GM13976 (cell line): ENCODE measurements at regions not wholly inside any gene's neighbourhood (a gene's known extent, or its start where the extent isn't known, plus 50 kb on each side); places are given as distances from the start of the nearest gene placed in this dataset.

Source experiments
- DNase-seq: peaks from one replicate; pipeline ENCODE4 v3.0.0; 2012; ENCODE audit warnings: low spot score
- in situ Hi-C: fragments of 300-500 bp; cut with MboI; formaldehyde crosslinking; loops from one replicate; pipeline ENCODE4 v1.12.0; 2022; ENCODE audit warnings: low sequenced_read_pairs, mixed read lengths, inconsistent platforms; ENCODE audit not compliant: unreplicated experiment
- TF ChIP-seq, protein P1 (sequence below): IDR thresholded peaks from 2 replicates; pipeline ENCODE4 v1.5.1; 2012; ENCODE audit warnings: borderline replicate concordance, mild to moderate bottlenecking; ENCODE audit not compliant: insufficient read depth; ENCODE audit errors: extremely low read depth, missing control alignments, control extremely low read depth

DNA sequence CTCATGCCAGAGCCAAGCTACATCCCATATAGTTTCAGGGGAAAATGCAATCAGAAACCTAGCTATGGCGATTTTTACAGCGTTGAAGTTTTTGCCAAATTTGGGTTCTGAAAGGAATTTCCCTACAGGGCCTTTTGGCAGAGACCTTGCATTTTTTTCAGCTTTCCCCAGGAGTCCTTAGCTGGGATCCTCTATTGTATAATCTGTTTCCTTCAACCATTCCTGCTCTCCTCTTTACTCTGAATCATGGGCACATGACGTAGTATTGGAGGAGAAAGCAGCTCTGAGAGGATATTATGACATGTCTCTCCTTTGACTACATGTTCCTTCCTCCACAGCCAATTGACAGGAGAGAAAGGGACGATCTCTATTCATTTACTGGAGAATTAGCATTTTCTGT is 118.5 kb upstream of the ERCC6L2 start:
- TF ChIP-seq, protein P1, sequence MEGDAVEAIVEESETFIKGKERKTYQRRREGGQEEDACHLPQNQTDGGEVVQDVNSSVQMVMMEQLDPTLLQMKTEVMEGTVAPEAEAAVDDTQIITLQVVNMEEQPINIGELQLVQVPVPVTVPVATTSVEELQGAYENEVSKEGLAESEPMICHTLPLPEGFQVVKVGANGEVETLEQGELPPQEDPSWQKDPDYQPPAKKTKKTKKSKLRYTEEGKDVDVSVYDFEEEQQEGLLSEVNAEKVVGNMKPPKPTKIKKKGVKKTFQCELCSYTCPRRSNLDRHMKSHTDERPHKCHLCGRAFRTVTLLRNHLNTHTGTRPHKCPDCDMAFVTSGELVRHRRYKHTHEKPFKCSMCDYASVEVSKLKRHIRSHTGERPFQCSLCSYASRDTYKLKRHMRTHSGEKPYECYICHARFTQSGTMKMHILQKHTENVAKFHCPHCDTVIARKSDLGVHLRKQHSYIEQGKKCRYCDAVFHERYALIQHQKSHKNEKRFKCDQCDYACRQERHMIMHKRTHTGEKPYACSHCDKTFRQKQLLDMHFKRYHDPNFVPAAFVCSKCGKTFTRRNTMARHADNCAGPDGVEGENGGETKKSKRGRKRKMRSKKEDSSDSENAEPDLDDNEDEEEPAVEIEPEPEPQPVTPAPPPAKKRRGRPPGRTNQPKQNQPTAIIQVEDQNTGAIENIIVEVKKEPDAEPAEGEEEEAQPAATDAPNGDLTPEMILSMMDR: no peak
- in situ Hi-C loops: no loop called here
- no peak for DNase-seq

DNA sequence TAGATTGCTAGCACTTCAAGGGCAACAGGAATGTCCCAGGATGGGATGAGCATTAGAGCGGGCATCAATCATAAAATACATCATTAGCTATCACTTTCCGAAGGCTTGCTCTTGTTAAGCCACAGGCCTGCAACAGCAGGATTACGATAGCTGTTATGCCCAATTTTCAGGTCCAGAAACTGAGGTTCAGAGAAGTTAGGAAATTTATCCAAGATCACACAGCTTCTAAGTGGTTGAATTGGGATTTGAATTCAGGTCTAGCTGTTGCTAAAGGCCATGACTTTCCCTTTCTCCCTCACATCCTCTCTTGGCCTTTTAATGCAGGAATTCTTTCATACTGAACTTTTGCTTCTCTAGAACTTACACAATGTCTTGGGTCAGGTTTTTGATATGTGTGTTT is 119.4 kb upstream of the ERCC6L2 start:
- no peak for DNase-seq
- in situ Hi-C loops: no loop called here
- TF ChIP-seq, protein P1: no peak

DNA sequence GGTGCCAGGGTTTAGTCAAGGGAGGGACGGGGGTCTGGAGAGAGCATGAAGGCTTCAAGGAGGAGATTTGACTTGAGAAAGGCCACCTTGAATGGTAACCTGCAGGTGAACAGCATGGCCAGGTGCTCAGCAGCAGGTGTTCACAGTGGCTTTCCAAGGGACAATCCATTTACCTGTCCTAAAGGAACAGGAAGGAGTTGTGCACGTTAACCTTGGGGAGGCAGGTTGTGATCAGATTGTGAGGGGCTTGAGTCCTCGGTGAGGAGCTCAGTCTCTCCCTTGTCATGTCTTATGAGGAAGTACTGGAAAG is 120.1 kb upstream of the ERCC6L2 start:
- TF ChIP-seq, protein P1: no peak
- in situ Hi-C loops: no loop called here
- no peak for DNase-seq

DNA sequence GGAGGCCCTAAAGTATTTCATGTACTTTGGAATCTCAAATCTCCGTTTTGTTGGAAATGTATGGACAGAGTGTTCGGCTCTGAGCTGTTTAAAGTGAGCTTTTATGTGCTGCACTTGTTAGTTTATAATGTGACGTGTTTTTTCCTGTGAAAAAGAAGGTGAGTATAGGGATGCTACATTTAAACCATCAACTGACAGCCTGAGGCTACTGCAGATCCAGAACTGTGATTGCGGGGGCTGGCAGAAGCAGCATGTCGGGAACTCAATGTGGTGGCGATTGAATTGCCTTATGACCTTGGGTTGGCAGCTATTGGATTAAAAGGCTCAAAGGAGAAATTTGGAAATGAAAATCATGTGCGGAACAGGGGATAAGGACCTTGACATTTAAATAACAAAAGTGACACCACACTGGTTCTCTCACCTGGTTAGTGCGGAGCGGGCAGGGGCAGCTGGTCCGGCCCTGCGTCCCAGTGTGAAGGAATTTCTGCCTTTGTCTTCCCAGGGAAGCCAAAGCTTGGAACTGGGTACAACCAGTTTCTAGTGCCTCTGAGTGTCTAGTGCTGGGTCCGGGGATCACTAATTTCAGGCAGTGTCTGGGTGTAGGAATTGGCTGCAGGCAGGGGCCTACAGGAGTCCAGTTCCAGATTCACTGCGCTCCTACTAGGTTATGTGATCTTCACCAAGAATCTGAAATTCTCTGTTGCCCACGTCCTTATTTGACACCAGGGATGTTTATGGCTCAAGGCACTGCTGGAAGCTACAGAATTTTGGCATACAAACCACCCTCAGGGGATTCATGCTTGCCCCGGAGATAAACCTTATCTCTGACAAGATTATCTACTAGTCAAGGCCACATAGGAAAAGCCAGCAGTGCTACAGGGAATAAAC is 120.7 kb upstream of the ERCC6L2 start:
- DNase-seq: no peak
- in situ Hi-C loops: no loop called here
- TF ChIP-seq, protein P1: no peak

DNA sequence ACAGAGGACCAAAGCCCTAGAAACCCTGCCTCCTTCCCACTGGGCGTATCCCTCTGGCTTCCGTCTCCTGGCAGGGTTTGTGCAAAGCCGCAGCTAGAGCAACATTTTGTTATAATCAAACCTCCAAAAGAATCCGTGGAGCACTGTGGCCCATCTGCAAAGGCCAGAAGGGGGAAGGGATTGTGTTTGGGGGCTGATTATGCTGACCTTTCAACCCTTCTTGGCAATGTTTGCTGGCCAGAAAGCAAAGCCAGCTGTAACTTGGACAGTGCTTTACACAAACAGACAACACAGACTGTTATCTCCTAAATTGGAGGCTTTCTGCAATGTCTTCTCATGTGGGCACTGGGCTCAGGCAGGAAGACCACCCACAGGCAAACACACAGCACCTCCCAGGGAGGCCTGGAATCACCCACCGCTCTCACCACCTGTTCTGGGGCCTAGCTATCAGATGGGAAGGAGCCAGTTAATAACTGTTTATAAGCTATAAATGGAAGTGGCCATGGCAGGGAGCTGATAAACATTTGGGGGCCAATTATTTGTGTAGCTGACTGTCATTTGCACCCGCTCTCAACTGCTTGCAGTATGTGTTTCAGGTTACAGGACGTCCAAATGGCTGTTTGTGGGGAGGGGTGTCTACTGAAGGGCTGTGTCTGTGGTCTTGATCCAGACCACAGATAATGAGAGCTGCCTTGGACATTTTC is 121.6 kb upstream of the ERCC6L2 start:
- DNase-seq: no peak
- TF ChIP-seq, protein P1: no peak
- in situ Hi-C loops: no loop called here

DNA sequence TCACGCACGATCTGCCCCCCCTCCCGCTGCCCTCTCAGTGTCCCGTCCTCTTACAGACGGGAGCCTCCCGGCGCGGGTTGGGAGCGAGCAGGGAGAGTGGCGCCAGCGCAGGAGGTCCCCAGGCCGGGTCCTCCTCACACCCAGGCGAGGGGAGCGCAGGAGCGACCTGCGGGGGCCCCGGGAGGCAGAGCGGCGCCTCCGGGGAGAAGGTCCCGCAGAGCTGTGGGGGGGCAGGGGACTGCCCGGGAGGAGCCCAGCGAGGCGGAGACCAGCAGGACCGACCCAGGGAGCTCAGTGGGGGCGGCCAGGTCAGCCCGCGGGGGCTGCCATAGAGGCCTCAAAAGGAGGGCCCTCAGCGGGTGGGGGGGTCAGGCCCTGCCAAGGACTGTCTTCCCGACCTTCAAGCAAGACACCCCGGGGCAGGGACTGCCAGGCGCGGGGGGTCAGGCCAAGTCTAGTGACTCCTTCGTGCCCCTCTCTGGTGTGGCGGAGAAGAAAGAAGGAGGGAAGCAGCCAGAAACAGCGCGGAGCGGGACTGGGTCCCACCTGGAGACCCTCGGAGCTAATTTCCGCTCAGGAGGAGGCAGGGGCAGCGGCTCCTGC is 123.3 kb upstream of the ERCC6L2 start:
- TF ChIP-seq, protein P1: no peak
- in situ Hi-C loops: no loop called here
- DNase-seq: no peak
